ENCODE measurements at regions not wholly inside any gene's neighbourhood (a gene's known extent, or its start where the extent isn't known, plus 50 kb on each side); places are given as distances from the start of the nearest gene placed in this dataset.

- H3K4me3 ChIP-seq (ENCODE audit: low read depth, low read length): no peak overlapping the region
- no peak for DNase-seq (ENCODE audit: low read depth)
Observed at GRCh38 chr4:32258986-32259385, 1538.8 kb downstream of the PCDH7 start.

GRCh38 chr4:32261196-32261595, 1541.0 kb downstream of the PCDH7 start:
- no peak overlapping the region for H3K4me3 ChIP-seq (ENCODE audit: low read depth, low read length)

GRCh38 chr4:32268863-32269262, 1548.7 kb downstream of the PCDH7 start:
- no peak for DNase-seq (ENCODE audit: low read depth)
- no peak overlapping the region for H3K4me3 ChIP-seq (ENCODE audit: low read depth, low read length)

More at GRCh38 chr4:32261196-32261595, 1541.0 kb downstream of the PCDH7 start:
- DNase-seq (ENCODE audit: low read depth): no peak

GRCh38 chr4:32290102-32290501, 1569.9 kb downstream of the PCDH7 start:
- H3K4me3 ChIP-seq (ENCODE audit: low read depth, low read length): no peak overlapping the region
- DNase-seq (ENCODE audit: low read depth): no peak

- DNase-seq (ENCODE audit: low read depth): no peak
- no peak overlapping the region for H3K4me3 ChIP-seq (ENCODE audit: low read depth, low read length)
Observed at GRCh38 chr4:32318926-32319325, 1598.8 kb downstream of the PCDH7 start.

- H3K4me3 ChIP-seq (ENCODE audit: low read depth, low read length): no peak overlapping the region
- no peak for DNase-seq (ENCODE audit: low read depth)
Observed at GRCh38 chr4:32321421-32321820, 1601.3 kb downstream of the PCDH7 start.

- H3K4me3 ChIP-seq (ENCODE audit: low read depth, low read length): no peak overlapping the region
- no peak for DNase-seq (ENCODE audit: low read depth)
Observed at GRCh38 chr4:32334759-32335158, 1614.6 kb downstream of the PCDH7 start.

GRCh38 chr4:32337403-32337802, 1617.2 kb downstream of the PCDH7 start:
- no peak for DNase-seq (ENCODE audit: low read depth)
- H3K4me3 ChIP-seq (ENCODE audit: low read depth, low read length): no peak overlapping the region

- no peak for DNase-seq (ENCODE audit: low read depth)
- no peak overlapping the region for H3K4me3 ChIP-seq (ENCODE audit: low read depth, low read length)
Observed at GRCh38 chr4:32340591-32340990, 1620.4 kb downstream of the PCDH7 start.

- DNase-seq (ENCODE audit: low read depth): no peak
Observed at GRCh38 chr4:32341342-32341741, 1621.2 kb downstream of the PCDH7 start.

GRCh38 chr4:32342054-32342453, 1621.9 kb downstream of the PCDH7 start:
- no peak overlapping the region for H3K4me3 ChIP-seq (ENCODE audit: low read depth, low read length)
- DNase-seq (ENCODE audit: low read depth): no peak

More at GRCh38 chr4:32341342-32341741, 1621.2 kb downstream of the PCDH7 start:
- no peak overlapping the region for H3K4me3 ChIP-seq (ENCODE audit: low read depth, low read length)

GRCh38 chr4:32349026-32349425, 1628.9 kb downstream of the PCDH7 start:
- DNase-seq (ENCODE audit: low read depth): no peak
- no peak overlapping the region for H3K4me3 ChIP-seq (ENCODE audit: low read depth, low read length)

- H3K4me3 ChIP-seq (ENCODE audit: low read depth, low read length): no peak overlapping the region
- no peak for DNase-seq (ENCODE audit: low read depth)
Observed at GRCh38 chr4:32374206-32374605, 1654.0 kb downstream of the PCDH7 start.

- DNase-seq (ENCODE audit: low read depth): no peak
- H3K4me3 ChIP-seq (ENCODE audit: low read depth, low read length): no peak overlapping the region
Observed at GRCh38 chr4:32393806-32394205, 1673.6 kb downstream of the PCDH7 start.

- H3K4me3 ChIP-seq (ENCODE audit: low read depth, low read length): no peak overlapping the region
- DNase-seq (ENCODE audit: low read depth): no peak
Observed at GRCh38 chr4:32394255-32394654, 1674.1 kb downstream of the PCDH7 start.

GRCh38 chr4:32396507-32397070, 1676.4 kb downstream of the PCDH7 start:
- no peak for DNase-seq (ENCODE audit: low read depth)
- H3K4me3 ChIP-seq (ENCODE audit: low read depth, low read length): no peak overlapping the region

GRCh38 chr4:32400870-32401269, 1680.7 kb downstream of the PCDH7 start:
- H3K4me3 ChIP-seq (ENCODE audit: low read depth, low read length): no peak overlapping the region
- no peak for DNase-seq (ENCODE audit: low read depth)

GRCh38 chr4:32417113-32417704, 1697.0 kb downstream of the PCDH7 start:
- no peak for DNase-seq (ENCODE audit: low read depth)
- H3K4me3 ChIP-seq (ENCODE audit: low read depth, low read length): no peak overlapping the region

- H3K4me3 ChIP-seq (ENCODE audit: low read depth, low read length): no peak overlapping the region
- DNase-seq (ENCODE audit: low read depth): no peak
Observed at GRCh38 chr4:32423267-32423666, 1703.1 kb downstream of the PCDH7 start.

GRCh38 chr4:32425243-32425642, 1705.1 kb downstream of the PCDH7 start:
- DNase-seq (ENCODE audit: low read depth): no peak
- H3K4me3 ChIP-seq (ENCODE audit: low read depth, low read length): no peak overlapping the region

- no peak overlapping the region for H3K4me3 ChIP-seq (ENCODE audit: low read depth, low read length)
- DNase-seq (ENCODE audit: low read depth): peak; percentile 0
Observed at GRCh38 chr4:32427566-32427965, 1707.4 kb downstream of the PCDH7 start.
